K562 (cell line): ENCODE measurements at regions not wholly inside any gene's neighbourhood (a gene's known extent, or its start where the extent isn't known, plus 50 kb on each side); places are given as distances from the start of the nearest gene placed in this dataset.

Experiments used
- ATAC-seq: fragments of 200-7000 bp; cut with Tn5 transposase; 3 replicates; pipeline ENCODE4 v1.9.1; 2020; ENCODE audit warnings: moderate library complexity
- BruUV-seq: library from RNA; stranded (reverse); fragments of 400-500 nt; replicated peaks from 2 replicates; lab custom pipeline; 2021; lab: Mats Ljungman, UMichigan
- CTCF ChIA-PET: fragments of 300-600 bp; formaldehyde crosslinking; extraction: SDS; loops from one replicate; lab custom pipeline; 2021; ENCODE audit warnings: low intra/inter-chr PET ratio; lab: Yijun Ruan, JAX
- POLR2A ChIA-PET: fragments of 300-600, 350-650 bp; sonication (Branson Sonifier 250); formaldehyde crosslinking; extraction: SDS; loops from one replicate; lab custom pipeline; 2021; ENCODE audit warnings: antibody characterized with exemption, inconsistent platforms; lab: Yijun Ruan, JAX
- DNase-seq, 4 experiments: peaks; one replicate each; pipeline versions ENCODE4 v3.0.0 to v3.0.0-alpha.2; 2011 to 2018; ENCODE audit warnings: low spot score in 3 of 4, mixed read lengths in 3 of 4; ENCODE audit errors: extremely low read depth in 1 of 4
- FAIRE-seq: peaks from 2 replicates; lab custom pipeline; 2011; peaks lifted over from hg19 to GRCh38; lab: Jason Lieb, UNC
- H2AFZ ChIP-seq: 2 replicates; pipeline ENCODE4 v1.6.0; 2011; ENCODE audit warnings: low read depth, low read length, control low read depth, inconsistent platforms
- H3K27ac ChIP-seq: fragments of 200-600 bp; 3 replicates; pipeline ENCODE4 v1.8.0; 2011; ENCODE audit warnings: low read depth, mild to moderate bottlenecking, control low read depth, inconsistent platforms, low read length, moderate library complexity, mixed read lengths; ENCODE audit errors: extremely low read depth
- H3K27me3 ChIP-seq, 2 experiments: fragments of 300-600 bp in 1 of 2; 2 replicates in 1 of 2; 3 replicates in 1 of 2; pipeline versions ENCODE4 v1.6.0 to v1.8.0; 2011; ENCODE audit warnings: inconsistent platforms in 2 of 2, low read length in 2 of 2, mild to moderate bottlenecking in 1 of 2, mixed read lengths in 1 of 2, moderate library complexity in 1 of 2; ENCODE audit not compliant: control insufficient read depth in 2 of 2, insufficient read depth in 2 of 2
- H3K36me3 ChIP-seq: fragments of 300-600 bp; 3 replicates; pipeline ENCODE4 v1.8.0; 2011; ENCODE audit warnings: mild to moderate bottlenecking, low read length, inconsistent platforms; ENCODE audit not compliant: control insufficient read depth, insufficient read depth
- H3K4me1 ChIP-seq, 2 experiments: fragments of 200-600 bp in 1 of 2; replicated peaks in 1 of 2; 2 replicates in 1 of 2; 3 replicates in 1 of 2; pipeline versions ENCODE4 v1.5.1 to v1.8.0; 2011; ENCODE audit warnings: inconsistent platforms in 2 of 2, low read length in 2 of 2, mild to moderate bottlenecking in 1 of 2, mixed read lengths in 1 of 2, moderate library complexity in 1 of 2; ENCODE audit not compliant: control insufficient read depth in 2 of 2, insufficient read depth in 2 of 2
- H3K4me2 ChIP-seq: 2 replicates; pipeline ENCODE4 v1.6.1; 2011; ENCODE audit warnings: low read length, control low read depth, inconsistent platforms, mixed read lengths; ENCODE audit not compliant: insufficient read depth
- H3K4me3 ChIP-seq: fragments of 200-600 bp; sonication (generic), shearing (Covaris generic); 2 replicates; pipeline ENCODE4 v1.5.1; 2016; ENCODE audit warnings: control low read depth, inconsistent platforms
- H3K79me2 ChIP-seq: fragments of 200-600 bp; 3 replicates; pipeline ENCODE4 v1.8.0; 2011; ENCODE audit warnings: low read length, inconsistent platforms; ENCODE audit not compliant: control insufficient read depth, insufficient read depth
- H3K9ac ChIP-seq, 2 experiments: 2 replicates each; pipeline versions ENCODE4 v1.6.0 to v1.6.1; 2011; ENCODE audit warnings: low read depth in 2 of 2, low read length in 2 of 2, control low read depth in 1 of 2, inconsistent platforms in 1 of 2, mild to moderate bottlenecking in 1 of 2, mixed read lengths in 1 of 2; ENCODE audit not compliant: insufficient read depth in 1 of 2
- H3K9me1 ChIP-seq: one replicate; pipeline ENCODE4 v1.6.0; 2011; ENCODE audit warnings: inconsistent platforms, mild to moderate bottlenecking, low read length, moderate library complexity; ENCODE audit not compliant: control insufficient read depth, insufficient read depth
- H3K9me3 ChIP-seq: replicated peaks from 2 replicates; pipeline ENCODE4 v1.5.1; 2011; ENCODE audit warnings: low read depth, low read length, inconsistent platforms; ENCODE audit not compliant: control insufficient read depth, insufficient read depth
- H4K20me1 ChIP-seq: replicated peaks from 2 replicates; pipeline ENCODE4 v1.6.1; 2011; ENCODE audit warnings: low read length, inconsistent platforms, mixed read lengths; ENCODE audit not compliant: control insufficient read depth, insufficient read depth
- E2F3 ChIP-seq: fragments of 250-450 bp; sonication (Bioruptor Pico); IDR thresholded peaks from 2 replicates; pipeline ENCODE4 v1.4.0; 2020; ENCODE audit warnings: mild to moderate bottlenecking
- NFYB ChIP-seq: IDR thresholded peaks from 2 replicates; pipeline ENCODE4 v1.6.1; 2011; ENCODE audit warnings: mild to moderate bottlenecking, moderate library complexity; ENCODE audit not compliant: insufficient read length; ENCODE audit errors: extremely low read depth
- PREB ChIP-seq: sonication (generic); formaldehyde crosslinking; IDR thresholded peaks from 2 replicates; pipeline ENCODE4 v1.8.1; 2023; ENCODE audit warnings: mild to moderate bottlenecking, missing genetic modification reagents
- PTBP1 ChIP-seq: fragments of 200-400 bp; formaldehyde crosslinking; IDR thresholded peaks from 2 replicates; pipeline ENCODE4 v1.6.1; 2017; ENCODE audit warnings: low read depth, low read length
- RFX7 ChIP-seq: fragments of 250-450 bp; sonication (Bioruptor Pico); IDR thresholded peaks from 2 replicates; pipeline ENCODE4 v1.5.1; 2021; ENCODE audit warnings: mild to moderate bottlenecking
- SPI1 ChIP-seq: IDR thresholded peaks from 2 replicates; pipeline ENCODE4 v1.6.1; 2011; ENCODE audit warnings: low read depth, low read length, control low read depth, borderline replicate concordance
- ZBED1 ChIP-seq: IDR thresholded peaks from 2 replicates; pipeline ENCODE4 v1.6.1; 2014
- ZNF280B ChIP-seq: fragments of 250-450 bp; sonication (Bioruptor Pico); IDR thresholded peaks from 2 replicates; pipeline ENCODE4 v1.5.1; 2021; ENCODE audit warnings: mild to moderate bottlenecking
- WGBS: fragments of 100-300 bp; shearing (Covaris generic); methylation state at CpG from one replicate; pipeline ENCODE4 v1.1.6; 2016; ENCODE audit warnings: low coverage, mixed read lengths; ENCODE audit not compliant: insufficient coverage; ENCODE audit errors: missing lambda C conversion rate; 5-methylcytosine and 5-hydroxymethylcytosine counted together
- in situ Hi-C: fragments of 300-500 bp; cut with MboI; formaldehyde crosslinking; loops from 4 replicates; pipeline ENCODE4 v1.15.0; 2018; ENCODE audit warnings: inconsistent platforms, mixed read lengths
- intact Hi-C: fragments of 100-400 bp; cut with micrococcal nuclease; formaldehyde crosslinking; loops from 2 replicates; pipeline ENCODE4 v1.14.2; 2022

- no peak for FAIRE-seq
- POLR2A ChIA-PET, result no interaction called here
- H3K9me1 ChIP-seq, result no peaks in the 10 kb centered on the region
- ATAC-seq, result no peak
- intact Hi-C loops, result no loop called here
- 24% methylated on average over 3 of the region's 3 CpGs for WGBS
- H3K27ac ChIP-seq, result no peak overlapping the region
- H3K4me3 ChIP-seq, result no peak overlapping the region
- H3K9ac ChIP-seq, result no peak overlapping the region
- no peak overlapping the region for H2AFZ ChIP-seq
- H3K79me2 ChIP-seq, result no peaks in the 10 kb centered on the region
- no peak for DNase-seq
- CTCF ChIA-PET, result no interaction called here
- H3K4me1 ChIP-seq, result no peaks in the 10 kb centered on the region
- in situ Hi-C loops, result no loop called here
- BruUV-seq, result no TSS peak
- peaks cover 2 to 4% of the 10 kb centered on the region in 2 experiments; a peak in 1 of 5 replicates for H3K27me3 ChIP-seq
- no peak overlapping the region for H3K4me2 ChIP-seq
- H4K20me1 ChIP-seq, result no peaks in the 10 kb centered on the region
- no peak for TF ChIP-seq ZBED1
- no peak for TF ChIP-seq PREB (CRISPR knock-in tag)
- H3K9me3 ChIP-seq, result no peaks in the 10 kb centered on the region
- no peaks in the 10 kb centered on the region for H3K36me3 ChIP-seq
Observed at GRCh38 chr5:109614981-109615380, 74.7 kb upstream of the MAN2A1 start.

GRCh38 chr5:109614301-109614700 lies 75.4 kb upstream of the MAN2A1 start:
- H3K4me3 ChIP-seq, result no peak overlapping the region
- no peak overlapping the region for H3K27ac ChIP-seq
- FAIRE-seq (no peak), ATAC-seq (no peak), DNase-seq (no peak)
- H3K9ac ChIP-seq, result no peak overlapping the region
- POLR2A ChIA-PET, result no interaction called here
- H3K9me3 ChIP-seq, result no peaks in the 10 kb centered on the region
- H3K9me1 ChIP-seq, result no peaks in the 10 kb centered on the region
- no peaks in the 10 kb centered on the region for H3K4me1 ChIP-seq
- peaks cover 2 to 4% of the 10 kb centered on the region in 2 experiments; a peak in 1 of 5 replicates for H3K27me3 ChIP-seq
- WGBS, result 26% methylated on average over 4 of the region's 4 CpGs
- H2AFZ ChIP-seq, result no peak overlapping the region
- no TSS peak for BruUV-seq
- H3K36me3 ChIP-seq, result no peaks in the 10 kb centered on the region
- in situ Hi-C loops (no loop called here), intact Hi-C loops (no loop called here)
- no peaks in the 10 kb centered on the region for H3K79me2 ChIP-seq
- TF ChIP-seq PTBP1 (no peak), NFYB (no peak), ZNF280B (no peak), RFX7 (CRISPR knock-in tag) (no peak), SPI1 (no peak), E2F3 (CRISPR knock-in tag) (no peak)
- no peak overlapping the region for H3K4me2 ChIP-seq
- CTCF ChIA-PET, result no interaction called here
- no peaks in the 10 kb centered on the region for H4K20me1 ChIP-seq
